ENCODE measurements at regions not wholly inside any gene's neighbourhood (a gene's known extent, or its start where the extent isn't known, plus 50 kb on each side); places are given as distances from the start of the nearest gene placed in this dataset.
"Not testable (repeated sequence)": the region's sequence is repeated elsewhere in the genome, so short reads cannot be mapped to it uniquely, and the experiment has no call there.

DNA sequence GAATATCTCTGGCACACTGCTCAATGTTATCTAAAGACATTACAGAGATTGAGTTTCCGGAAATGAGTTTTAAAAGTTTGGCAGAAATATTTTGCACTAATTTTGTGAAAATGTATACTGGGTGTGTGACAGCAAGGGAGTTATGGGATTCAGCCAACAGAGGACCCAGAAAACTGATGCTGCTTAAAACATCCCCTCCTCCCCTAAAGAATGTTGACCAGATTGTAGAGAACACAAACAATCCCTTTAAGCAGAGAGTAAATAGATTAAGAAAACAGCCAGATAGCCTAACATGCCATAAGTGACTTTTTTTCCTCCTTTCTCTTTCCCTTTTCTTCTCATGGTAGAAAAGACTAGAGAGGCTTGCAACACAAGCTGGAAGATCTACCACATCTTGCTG lies 928.0 kb upstream of the ALCAM start:
- Histone ChIP-seq H3K27me3 (ENCODE audit: insufficient read depth, low read depth, low read length) (no peaks in the 10 kb centered on the region), H3K4me2 (ENCODE audit: low read length) (no peak overlapping the region), H3F3A (ENCODE audit: insufficient read depth, low read length, poor library complexity, severe bottlenecking) (no peaks in the 10 kb centered on the region), H3K9me2 (ENCODE audit: insufficient read depth, low read length) (no peaks in the 10 kb centered on the region), H3K9me3 (ENCODE audit: low read length) (no peaks in the 10 kb centered on the region), H3K4me3 (ENCODE audit: low read length) (no peak overlapping the region), H3K9ac (ENCODE audit: low read length) (no peak overlapping the region), H3K27ac (ENCODE audit: low read length) (no peak overlapping the region), H2AFZ (ENCODE audit: low read depth, low read length) (no peak overlapping the region), H3K79me2 (replicated peaks; ENCODE audit: insufficient read depth, low read length) (no peaks in the 10 kb centered on the region), H4K20me1 (ENCODE audit: insufficient read depth) (no peaks in the 10 kb centered on the region), H3K36me3 (ENCODE audit: insufficient read depth, low read length) (no peaks in the 10 kb centered on the region)
- TF ChIP-seq EP300 (conservative IDR thresholded peaks at IDR 0.05; ENCODE audit: poor library complexity, severe bottlenecking) (no peak), TAF1 (IDR thresholded peaks at IDR 0.05; ENCODE audit: low read depth) (no peak), POLR2AphosphoS5 (IDR thresholded peaks at IDR 0.05) (no peak)
- TF ChIP-seq, protein P1, sequence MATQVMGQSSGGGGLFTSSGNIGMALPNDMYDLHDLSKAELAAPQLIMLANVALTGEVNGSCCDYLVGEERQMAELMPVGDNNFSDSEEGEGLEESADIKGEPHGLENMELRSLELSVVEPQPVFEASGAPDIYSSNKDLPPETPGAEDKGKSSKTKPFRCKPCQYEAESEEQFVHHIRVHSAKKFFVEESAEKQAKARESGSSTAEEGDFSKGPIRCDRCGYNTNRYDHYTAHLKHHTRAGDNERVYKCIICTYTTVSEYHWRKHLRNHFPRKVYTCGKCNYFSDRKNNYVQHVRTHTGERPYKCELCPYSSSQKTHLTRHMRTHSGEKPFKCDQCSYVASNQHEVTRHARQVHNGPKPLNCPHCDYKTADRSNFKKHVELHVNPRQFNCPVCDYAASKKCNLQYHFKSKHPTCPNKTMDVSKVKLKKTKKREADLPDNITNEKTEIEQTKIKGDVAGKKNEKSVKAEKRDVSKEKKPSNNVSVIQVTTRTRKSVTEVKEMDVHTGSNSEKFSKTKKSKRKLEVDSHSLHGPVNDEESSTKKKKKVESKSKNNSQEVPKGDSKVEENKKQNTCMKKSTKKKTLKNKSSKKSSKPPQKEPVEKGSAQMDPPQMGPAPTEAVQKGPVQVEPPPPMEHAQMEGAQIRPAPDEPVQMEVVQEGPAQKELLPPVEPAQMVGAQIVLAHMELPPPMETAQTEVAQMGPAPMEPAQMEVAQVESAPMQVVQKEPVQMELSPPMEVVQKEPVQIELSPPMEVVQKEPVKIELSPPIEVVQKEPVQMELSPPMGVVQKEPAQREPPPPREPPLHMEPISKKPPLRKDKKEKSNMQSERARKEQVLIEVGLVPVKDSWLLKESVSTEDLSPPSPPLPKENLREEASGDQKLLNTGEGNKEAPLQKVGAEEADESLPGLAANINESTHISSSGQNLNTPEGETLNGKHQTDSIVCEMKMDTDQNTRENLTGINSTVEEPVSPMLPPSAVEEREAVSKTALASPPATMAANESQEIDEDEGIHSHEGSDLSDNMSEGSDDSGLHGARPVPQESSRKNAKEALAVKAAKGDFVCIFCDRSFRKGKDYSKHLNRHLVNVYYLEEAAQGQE (IDR thresholded peaks at IDR 0.05; ENCODE audit: borderline replicate concordance), result no peak

DNA sequence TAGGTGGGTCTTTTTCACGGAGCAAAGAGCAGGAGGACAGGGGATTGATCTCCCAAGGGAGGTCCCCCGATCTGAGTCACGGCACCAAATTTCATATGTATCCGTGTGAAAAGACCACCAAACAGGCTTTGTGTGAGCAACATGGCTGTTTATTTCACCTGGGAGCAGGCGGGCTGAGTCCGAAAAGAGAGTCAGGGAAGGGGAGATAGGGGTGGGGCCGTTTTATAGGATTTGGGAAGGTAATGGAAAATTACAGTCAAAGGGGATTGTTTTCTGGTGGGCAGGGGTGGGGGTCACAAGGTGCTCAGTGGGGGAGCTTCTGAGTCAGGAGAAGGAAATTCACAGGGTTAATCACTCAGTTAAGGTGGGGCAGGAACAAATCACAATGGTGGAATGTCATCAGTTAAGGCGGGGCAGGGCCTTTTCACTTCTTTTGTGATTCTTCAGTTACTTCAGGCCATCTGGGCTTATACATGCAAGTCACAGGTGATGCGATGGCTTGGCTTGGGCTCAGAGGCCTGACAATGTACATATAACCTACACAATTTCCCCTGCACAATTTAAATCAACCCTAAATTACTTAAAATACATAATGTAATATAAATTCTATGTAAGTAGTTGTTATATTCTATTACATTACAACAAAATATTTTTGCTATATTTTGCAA lies 921.3 kb upstream of the ALCAM start:
- not testable (repeated sequence) for H3F3A ChIP-seq (ENCODE audit: insufficient read depth, low read length, poor library complexity, severe bottlenecking); H3K4me2 ChIP-seq (ENCODE audit: low read length); H3K27ac ChIP-seq (ENCODE audit: low read length); H3K79me2 ChIP-seq (replicated peaks; ENCODE audit: insufficient read depth, low read length); H3K9ac ChIP-seq (ENCODE audit: low read length); H2AFZ ChIP-seq (ENCODE audit: low read depth, low read length); H3K4me3 ChIP-seq (ENCODE audit: low read length); H3K9me2 ChIP-seq (ENCODE audit: insufficient read depth, low read length); H4K20me1 ChIP-seq (ENCODE audit: insufficient read depth); H3K36me3 ChIP-seq (ENCODE audit: insufficient read depth, low read length); H3K9me3 ChIP-seq (ENCODE audit: low read length); H3K27me3 ChIP-seq (ENCODE audit: insufficient read depth, low read depth, low read length)

DNA sequence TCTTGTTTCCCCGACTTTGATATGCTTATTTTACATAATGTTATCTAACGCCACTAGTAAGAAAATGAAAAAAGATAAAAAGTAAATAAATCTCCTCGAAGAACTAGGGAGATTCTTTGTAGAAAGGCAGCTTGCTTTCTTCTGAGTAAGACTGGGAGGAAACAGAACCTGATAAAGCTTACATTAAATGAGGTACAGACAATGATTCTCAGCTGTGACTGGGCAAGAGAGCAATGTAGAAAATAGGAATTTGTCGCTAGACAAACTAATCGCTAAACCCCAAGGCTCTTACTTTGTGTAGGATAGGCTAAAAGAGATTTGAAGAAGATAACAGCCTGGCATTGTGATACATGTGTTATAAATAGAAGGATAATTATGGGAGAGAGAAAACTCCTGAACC lies 919.0 kb upstream of the ALCAM start:
- H3K4me2 ChIP-seq (ENCODE audit: low read length), result no peak overlapping the region
- no peak overlapping the region for H3K27ac ChIP-seq (ENCODE audit: low read length)
- H4K20me1 ChIP-seq (ENCODE audit: insufficient read depth), result no peaks in the 10 kb centered on the region
- H3K79me2 ChIP-seq (replicated peaks; ENCODE audit: insufficient read depth, low read length), result no peaks in the 10 kb centered on the region
- H3K9ac ChIP-seq (ENCODE audit: low read length), result no peak overlapping the region
- H2AFZ ChIP-seq (ENCODE audit: low read depth, low read length), result no peak overlapping the region
- H3K4me3 ChIP-seq (ENCODE audit: low read length), result no peak overlapping the region
- no peaks in the 10 kb centered on the region for H3K36me3 ChIP-seq (ENCODE audit: insufficient read depth, low read length)
- TF ChIP-seq POLR2AphosphoS5 (IDR thresholded peaks at IDR 0.05) (no peak), MXI1 (conservative IDR thresholded peaks at IDR 0.05; ENCODE audit: poor library complexity, severe bottlenecking) (no peak), TAF1 (IDR thresholded peaks at IDR 0.05; ENCODE audit: low read depth) (no peak), SMC3 (conservative IDR thresholded peaks at IDR 0.05; ENCODE audit: poor library complexity) (no peak), RAD21 (conservative IDR thresholded peaks at IDR 0.05) (no peak), EZH2 (IDR thresholded peaks at IDR 0.05; ENCODE audit: borderline replicate concordance, insufficient read depth, low read length, poor library complexity, severe bottlenecking) (no peak), EP300 (conservative IDR thresholded peaks at IDR 0.05; ENCODE audit: poor library complexity, severe bottlenecking) (no peak)
- TF ChIP-seq, protein P1 (IDR thresholded peaks at IDR 0.05; ENCODE audit: borderline replicate concordance), result no peak
- TF ChIP-seq, protein P2, sequence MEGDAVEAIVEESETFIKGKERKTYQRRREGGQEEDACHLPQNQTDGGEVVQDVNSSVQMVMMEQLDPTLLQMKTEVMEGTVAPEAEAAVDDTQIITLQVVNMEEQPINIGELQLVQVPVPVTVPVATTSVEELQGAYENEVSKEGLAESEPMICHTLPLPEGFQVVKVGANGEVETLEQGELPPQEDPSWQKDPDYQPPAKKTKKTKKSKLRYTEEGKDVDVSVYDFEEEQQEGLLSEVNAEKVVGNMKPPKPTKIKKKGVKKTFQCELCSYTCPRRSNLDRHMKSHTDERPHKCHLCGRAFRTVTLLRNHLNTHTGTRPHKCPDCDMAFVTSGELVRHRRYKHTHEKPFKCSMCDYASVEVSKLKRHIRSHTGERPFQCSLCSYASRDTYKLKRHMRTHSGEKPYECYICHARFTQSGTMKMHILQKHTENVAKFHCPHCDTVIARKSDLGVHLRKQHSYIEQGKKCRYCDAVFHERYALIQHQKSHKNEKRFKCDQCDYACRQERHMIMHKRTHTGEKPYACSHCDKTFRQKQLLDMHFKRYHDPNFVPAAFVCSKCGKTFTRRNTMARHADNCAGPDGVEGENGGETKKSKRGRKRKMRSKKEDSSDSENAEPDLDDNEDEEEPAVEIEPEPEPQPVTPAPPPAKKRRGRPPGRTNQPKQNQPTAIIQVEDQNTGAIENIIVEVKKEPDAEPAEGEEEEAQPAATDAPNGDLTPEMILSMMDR (IDR thresholded peaks at IDR 0.05; ENCODE audit: poor library complexity, severe bottlenecking), result no peak
- H3K9me2 ChIP-seq (ENCODE audit: insufficient read depth, low read length), result no peaks in the 10 kb centered on the region
- no peaks in the 10 kb centered on the region for H3K27me3 ChIP-seq (ENCODE audit: insufficient read depth, low read depth, low read length)
- H3K9me3 ChIP-seq (ENCODE audit: low read length), result no peaks in the 10 kb centered on the region
- H3F3A ChIP-seq (ENCODE audit: insufficient read depth, low read length, poor library complexity, severe bottlenecking), result no peaks in the 10 kb centered on the region
